RWPE2 (cell line): ENCODE measurements at regions not wholly inside any gene's neighbourhood (a gene's known extent, or its start where the extent isn't known, plus 50 kb on each side); places are given as distances from the start of the nearest gene placed in this dataset.

Experiments
- ATAC-seq: fragments of 200-7000 bp; cut with Tn5 transposase; 3 replicates; pipeline ENCODE4 v1.9.1; 2021; ENCODE audit warnings: low read depth
- DNase-seq: peaks from one replicate; pipeline ENCODE4 v3.0.0-alpha.2; 2020; ENCODE audit warnings: low spot score
- H3K27ac ChIP-seq: fragments of 450-650 bp; 2 replicates; pipeline ENCODE4 v1.5.1; 2017; ENCODE audit warnings: mild to moderate bottlenecking; ENCODE audit not compliant: poor library complexity, severe bottlenecking
- H3K27me3 ChIP-seq: fragments of 250-450 bp; sonication (Bioruptor Pico); 2 replicates; pipeline ENCODE4 v1.5.1; 2021; ENCODE audit warnings: mild to moderate bottlenecking, moderate library complexity; ENCODE audit not compliant: insufficient read depth, poor library complexity, severe bottlenecking
- H3K36me3 ChIP-seq: fragments of 250-450 bp; sonication (Bioruptor Pico); 2 replicates; pipeline ENCODE4 v1.5.1; 2020; ENCODE audit warnings: low read depth, mild to moderate bottlenecking, moderate library complexity
- H3K4me1 ChIP-seq: fragments of 250-450 bp; sonication (Bioruptor Pico); 2 replicates; pipeline ENCODE4 v1.5.1; 2021; ENCODE audit warnings: mild to moderate bottlenecking, moderate library complexity; ENCODE audit not compliant: insufficient read depth, poor library complexity, severe bottlenecking
- H3K4me3 ChIP-seq: fragments of 250-450 bp; sonication (Bioruptor Pico); 2 replicates; pipeline ENCODE4 v1.5.1; 2021; ENCODE audit warnings: mild to moderate bottlenecking, moderate library complexity; ENCODE audit not compliant: severe bottlenecking
- H3K9me3 ChIP-seq: fragments of 250-450 bp; sonication (Bioruptor Pico); 2 replicates; pipeline ENCODE4 v1.5.1; 2021; ENCODE audit warnings: mild to moderate bottlenecking, moderate library complexity; ENCODE audit not compliant: severe bottlenecking
- TF ChIP-seq, protein P1 (sequence below): fragments of 450-650 bp; IDR thresholded peaks from one replicate; pipeline ENCODE4 v1.5.1; 2017; ENCODE audit warnings: mild to moderate bottlenecking, moderate library complexity; ENCODE audit not compliant: poor library complexity, severe bottlenecking

DNA sequence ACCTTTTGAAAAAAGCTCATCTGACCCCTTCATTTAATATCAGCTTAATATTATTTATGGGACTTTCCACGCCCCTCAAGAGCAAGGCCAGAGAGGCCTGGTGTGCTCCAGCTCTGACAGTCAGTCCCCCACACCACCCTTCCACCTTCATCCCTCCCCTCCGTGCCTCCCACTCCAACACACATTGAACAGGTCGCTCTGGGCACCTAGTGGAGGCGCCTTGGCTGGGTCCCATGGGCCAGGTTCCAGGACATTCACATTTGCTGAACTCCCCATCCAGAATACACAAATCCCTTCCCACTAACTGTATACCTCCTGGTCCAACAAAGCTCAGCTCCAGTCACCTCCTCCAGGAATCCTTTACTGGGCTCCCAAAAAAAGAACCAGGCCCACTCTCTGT, 137.5 kb downstream of the BCOR start:
- no peak for DNase-seq
- H3K27me3 ChIP-seq, result no peaks in the 10 kb centered on the region
- TF ChIP-seq, protein P1, sequence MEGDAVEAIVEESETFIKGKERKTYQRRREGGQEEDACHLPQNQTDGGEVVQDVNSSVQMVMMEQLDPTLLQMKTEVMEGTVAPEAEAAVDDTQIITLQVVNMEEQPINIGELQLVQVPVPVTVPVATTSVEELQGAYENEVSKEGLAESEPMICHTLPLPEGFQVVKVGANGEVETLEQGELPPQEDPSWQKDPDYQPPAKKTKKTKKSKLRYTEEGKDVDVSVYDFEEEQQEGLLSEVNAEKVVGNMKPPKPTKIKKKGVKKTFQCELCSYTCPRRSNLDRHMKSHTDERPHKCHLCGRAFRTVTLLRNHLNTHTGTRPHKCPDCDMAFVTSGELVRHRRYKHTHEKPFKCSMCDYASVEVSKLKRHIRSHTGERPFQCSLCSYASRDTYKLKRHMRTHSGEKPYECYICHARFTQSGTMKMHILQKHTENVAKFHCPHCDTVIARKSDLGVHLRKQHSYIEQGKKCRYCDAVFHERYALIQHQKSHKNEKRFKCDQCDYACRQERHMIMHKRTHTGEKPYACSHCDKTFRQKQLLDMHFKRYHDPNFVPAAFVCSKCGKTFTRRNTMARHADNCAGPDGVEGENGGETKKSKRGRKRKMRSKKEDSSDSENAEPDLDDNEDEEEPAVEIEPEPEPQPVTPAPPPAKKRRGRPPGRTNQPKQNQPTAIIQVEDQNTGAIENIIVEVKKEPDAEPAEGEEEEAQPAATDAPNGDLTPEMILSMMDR, result no peak

DNA sequence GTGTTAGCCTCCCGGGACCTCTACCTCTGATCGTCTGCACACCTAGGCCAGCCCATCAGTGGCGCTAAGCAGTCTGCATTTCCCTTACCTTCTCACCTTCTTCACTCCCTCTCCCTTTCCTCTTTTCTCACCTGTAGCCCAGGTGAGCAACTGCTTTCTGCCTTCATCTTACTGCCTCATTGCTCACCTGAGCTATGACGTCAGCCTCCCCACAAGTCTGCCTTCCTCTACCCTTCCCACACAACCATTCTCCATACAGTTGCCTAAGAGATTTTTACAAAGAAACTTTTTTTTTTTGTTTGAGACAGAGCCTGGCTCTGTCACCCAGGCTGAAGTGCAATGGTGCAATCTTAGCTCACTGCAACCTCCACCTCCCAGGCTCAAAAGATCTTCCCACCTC, 136.3 kb downstream of the BCOR start:
- no peak overlapping the region for H3K27ac ChIP-seq
- H3K9me3 ChIP-seq, result no peaks in the 10 kb centered on the region
- ATAC-seq (no peak), DNase-seq (no peak)
- no peaks in the 10 kb centered on the region for H3K36me3 ChIP-seq
- no peaks in the 10 kb centered on the region for H3K27me3 ChIP-seq
- no peak overlapping the region for H3K4me3 ChIP-seq
- H3K4me1 ChIP-seq, result no peaks in the 10 kb centered on the region
- TF ChIP-seq, protein P1, result no peak

More for the DNA sequence above, 137.5 kb downstream of the BCOR start:
- no peak for ATAC-seq
- H3K9me3 ChIP-seq, result no peaks in the 10 kb centered on the region
- H3K4me3 ChIP-seq, result no peak overlapping the region
- H3K27ac ChIP-seq, result no peak overlapping the region
- peaks cover 4% of the 10 kb centered on the region for H3K4me1 ChIP-seq
- no peaks in the 10 kb centered on the region for H3K36me3 ChIP-seq

DNA sequence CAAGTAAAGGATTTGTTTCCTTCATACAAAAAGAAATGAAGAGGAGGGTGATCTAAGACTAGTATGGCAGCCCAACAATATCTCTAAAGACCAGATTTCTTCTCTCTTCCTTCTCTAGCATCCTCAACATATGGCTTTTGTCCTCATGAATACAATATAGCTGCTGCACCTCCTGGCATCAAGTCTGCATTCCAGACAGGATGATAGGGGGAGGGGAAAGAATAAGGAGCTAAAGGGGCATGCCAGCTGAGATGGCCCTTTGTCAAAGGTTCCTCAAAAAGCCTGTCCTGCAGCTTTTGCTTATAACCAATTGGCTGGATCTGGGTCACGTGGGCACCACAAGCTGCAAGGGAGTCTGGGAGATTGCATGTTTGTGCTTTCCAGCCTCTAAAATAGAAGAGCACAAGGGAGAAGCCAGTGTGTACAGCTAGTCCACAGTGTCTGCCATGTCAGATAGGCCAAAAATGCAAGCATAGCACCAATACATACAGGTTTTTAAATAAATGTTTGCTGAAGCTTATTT, 132.6 kb downstream of the BCOR start:
- TF ChIP-seq, protein P1, result no peak
- Histone ChIP-seq H3K9me3 (no peaks in the 10 kb centered on the region), H3K4me1 (no peaks in the 10 kb centered on the region), H3K27me3 (no peaks in the 10 kb centered on the region), H3K4me3 (no peak overlapping the region), H3K36me3 (no peaks in the 10 kb centered on the region), H3K27ac (no peak overlapping the region)
- DNase-seq (no peak), ATAC-seq (no peak)

DNA sequence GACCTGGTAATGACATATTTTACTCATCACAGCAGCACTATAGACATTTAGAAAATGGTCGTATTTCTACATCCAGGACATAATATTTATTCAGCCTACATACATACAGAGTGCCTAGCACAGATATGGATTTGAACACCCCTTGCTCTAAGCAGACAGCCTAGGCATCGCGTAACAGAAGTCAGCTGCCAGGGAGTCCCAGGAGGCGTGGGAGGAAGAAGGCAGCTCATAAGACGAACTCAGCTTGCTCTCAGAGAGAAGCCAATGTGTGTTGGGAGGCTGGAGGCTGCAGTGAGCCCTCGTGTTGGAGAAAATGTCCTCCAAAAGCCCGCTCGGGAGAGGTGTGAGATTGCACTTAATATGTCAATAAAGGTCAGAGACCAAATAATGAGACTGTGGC, 131.6 kb downstream of the BCOR start:
- TF ChIP-seq, protein P1, result no peak
- Histone ChIP-seq H3K27me3 (no peaks in the 10 kb centered on the region), H3K27ac (no peak overlapping the region), H3K36me3 (no peaks in the 10 kb centered on the region), H3K4me3 (no peak overlapping the region), H3K9me3 (no peaks in the 10 kb centered on the region), H3K4me1 (no peaks in the 10 kb centered on the region)
- ATAC-seq, result no peak
- DNase-seq, result no peak

DNA sequence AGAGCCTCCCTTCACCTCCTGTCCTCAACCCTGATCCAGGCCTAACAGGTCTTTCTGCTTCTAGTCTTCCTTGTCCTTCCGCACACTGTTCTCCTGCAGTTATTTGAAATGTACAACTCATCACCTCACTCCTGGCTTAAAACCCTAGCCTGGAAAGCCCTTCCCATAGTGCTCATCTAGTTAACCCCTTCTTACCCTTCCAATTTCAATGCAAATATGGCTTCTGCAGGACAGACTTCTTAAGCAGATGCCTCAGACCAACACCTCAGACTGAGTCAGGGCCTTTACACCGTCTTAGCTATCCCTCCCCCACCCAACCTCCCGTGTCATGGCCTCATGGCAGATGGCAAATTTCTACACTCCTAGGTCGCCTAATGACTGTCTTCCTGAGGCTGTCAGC, 130.4 kb downstream of the BCOR start:
- no peaks in the 10 kb centered on the region for H3K4me1 ChIP-seq
- ATAC-seq (peak; percentile 23; the same call in 1 of the 3 replicates), DNase-seq (no peak)
- TF ChIP-seq, protein P1, result no peak
- no peaks in the 10 kb centered on the region for H3K36me3 ChIP-seq
- no peak overlapping the region for H3K4me3 ChIP-seq
- H3K27ac ChIP-seq, result no peak overlapping the region
- H3K27me3 ChIP-seq, result no peaks in the 10 kb centered on the region
- H3K9me3 ChIP-seq, result no peaks in the 10 kb centered on the region
